22Rv1 (cell line): ENCODE measurements at regions not wholly inside any gene's neighbourhood (a gene's known extent, or its start where the extent isn't known, plus 50 kb on each side); places are given as distances from the start of the nearest gene placed in this dataset.
A peak's percentile ranks its signal among the peaks of the same experiment; 100 is the strongest.

Experiments
- H3K27ac ChIP-seq: fragments of 450-650 bp; 2 replicates; pipeline ENCODE4 v1.5.1; 2017
- ZFX ChIP-seq: fragments of 450-650 bp; IDR thresholded peaks from 2 replicates; pipeline ENCODE4 v1.6.1; 2017; ENCODE audit warnings: antibody characterized with exemption, borderline replicate concordance
- TF ChIP-seq, protein P1 (sequence below): fragments of 450-650 bp; IDR thresholded peaks from 2 replicates; pipeline ENCODE4 v1.5.1; 2017; ENCODE audit warnings: mild to moderate bottlenecking

DNA sequence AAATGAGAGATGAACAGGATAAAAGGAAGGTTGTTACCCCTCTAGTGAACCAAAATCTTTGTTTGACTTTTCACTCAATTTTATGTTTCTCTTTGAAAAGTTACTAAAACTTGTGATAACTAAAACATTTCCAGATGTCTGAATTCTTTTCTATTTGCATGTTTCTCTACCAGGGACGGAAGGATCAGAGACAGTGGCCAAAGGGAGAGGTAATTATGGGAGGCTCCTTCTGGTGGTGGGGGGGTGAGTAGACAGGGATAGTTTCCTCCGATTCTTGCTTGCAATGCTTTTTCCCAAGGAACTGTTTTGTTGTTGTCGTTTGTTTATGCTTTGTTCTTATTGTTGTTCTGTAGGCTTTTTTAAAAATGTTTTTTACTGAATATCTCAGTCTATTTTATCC is 374.8 kb downstream of the INHBA start:
- H3K27ac ChIP-seq: no peak overlapping the region
- TF ChIP-seq, protein P1, sequence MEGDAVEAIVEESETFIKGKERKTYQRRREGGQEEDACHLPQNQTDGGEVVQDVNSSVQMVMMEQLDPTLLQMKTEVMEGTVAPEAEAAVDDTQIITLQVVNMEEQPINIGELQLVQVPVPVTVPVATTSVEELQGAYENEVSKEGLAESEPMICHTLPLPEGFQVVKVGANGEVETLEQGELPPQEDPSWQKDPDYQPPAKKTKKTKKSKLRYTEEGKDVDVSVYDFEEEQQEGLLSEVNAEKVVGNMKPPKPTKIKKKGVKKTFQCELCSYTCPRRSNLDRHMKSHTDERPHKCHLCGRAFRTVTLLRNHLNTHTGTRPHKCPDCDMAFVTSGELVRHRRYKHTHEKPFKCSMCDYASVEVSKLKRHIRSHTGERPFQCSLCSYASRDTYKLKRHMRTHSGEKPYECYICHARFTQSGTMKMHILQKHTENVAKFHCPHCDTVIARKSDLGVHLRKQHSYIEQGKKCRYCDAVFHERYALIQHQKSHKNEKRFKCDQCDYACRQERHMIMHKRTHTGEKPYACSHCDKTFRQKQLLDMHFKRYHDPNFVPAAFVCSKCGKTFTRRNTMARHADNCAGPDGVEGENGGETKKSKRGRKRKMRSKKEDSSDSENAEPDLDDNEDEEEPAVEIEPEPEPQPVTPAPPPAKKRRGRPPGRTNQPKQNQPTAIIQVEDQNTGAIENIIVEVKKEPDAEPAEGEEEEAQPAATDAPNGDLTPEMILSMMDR: no peak
- TF ChIP-seq ZFX: no peak

DNA sequence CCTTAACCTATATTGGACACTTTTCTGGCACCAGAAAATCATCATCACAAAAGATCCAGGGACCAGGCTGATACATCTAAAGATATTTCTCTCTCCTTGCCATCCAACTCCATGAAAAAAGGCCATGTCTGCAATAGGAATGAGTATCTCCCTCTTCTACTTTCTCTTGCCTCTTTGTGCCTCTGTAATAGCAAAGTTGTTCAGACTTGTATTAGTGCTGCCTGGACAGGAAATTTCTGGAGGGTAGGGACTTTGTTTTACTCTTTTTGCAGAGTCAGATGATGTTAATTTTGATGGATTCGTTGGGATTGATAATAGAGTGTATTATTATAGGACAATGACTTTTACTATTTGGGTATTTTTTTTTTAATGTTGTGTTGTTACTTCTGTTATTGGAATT is 376.3 kb downstream of the INHBA start:
- TF ChIP-seq ZFX: no peak
- TF ChIP-seq, protein P1: no peak
- H3K27ac ChIP-seq: no peak overlapping the region

DNA sequence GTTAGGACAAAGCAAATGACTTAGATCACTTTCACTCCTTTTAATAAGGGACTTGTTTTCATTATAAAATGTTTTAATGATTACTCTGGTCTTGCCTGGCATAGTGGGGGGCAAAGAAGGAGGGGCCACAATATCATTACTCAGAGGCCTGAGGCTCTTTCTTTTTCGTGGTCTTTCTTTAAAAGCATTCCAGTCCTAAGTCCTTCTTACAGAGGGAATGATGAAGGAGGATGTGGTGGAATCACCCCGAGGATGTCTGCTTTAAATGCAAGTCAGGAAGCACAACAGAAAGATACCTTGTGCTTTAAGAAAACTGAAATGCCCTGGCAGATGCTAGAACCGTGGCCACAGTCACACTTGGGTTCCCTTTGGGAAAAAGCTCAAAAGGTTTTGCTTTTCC is 379.1 kb downstream of the INHBA start:
- TF ChIP-seq ZFX: no peak
- TF ChIP-seq, protein P1: no peak
- no peak overlapping the region for H3K27ac ChIP-seq

DNA sequence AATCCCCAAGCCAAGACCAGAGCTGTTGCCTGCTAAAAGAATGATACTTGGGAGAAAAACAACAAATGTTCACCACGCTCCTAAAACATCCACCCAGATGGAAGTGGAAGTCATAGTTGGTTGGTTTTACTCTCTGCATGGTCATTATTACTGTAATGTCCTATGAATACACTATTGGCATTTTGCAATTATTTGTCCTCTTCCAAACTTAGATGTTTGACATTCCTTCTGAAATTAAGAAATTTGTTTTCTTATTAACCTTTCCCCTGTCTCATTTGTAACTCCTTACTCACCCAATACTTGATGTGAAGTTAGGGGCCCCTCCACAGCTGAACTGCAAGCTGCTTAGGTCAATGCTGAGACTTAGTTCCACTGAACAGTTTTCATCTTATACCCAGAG is 383.3 kb downstream of the INHBA start:
- no peak for TF ChIP-seq ZFX
- TF ChIP-seq, protein P1: no peak
- no peak overlapping the region for H3K27ac ChIP-seq

DNA sequence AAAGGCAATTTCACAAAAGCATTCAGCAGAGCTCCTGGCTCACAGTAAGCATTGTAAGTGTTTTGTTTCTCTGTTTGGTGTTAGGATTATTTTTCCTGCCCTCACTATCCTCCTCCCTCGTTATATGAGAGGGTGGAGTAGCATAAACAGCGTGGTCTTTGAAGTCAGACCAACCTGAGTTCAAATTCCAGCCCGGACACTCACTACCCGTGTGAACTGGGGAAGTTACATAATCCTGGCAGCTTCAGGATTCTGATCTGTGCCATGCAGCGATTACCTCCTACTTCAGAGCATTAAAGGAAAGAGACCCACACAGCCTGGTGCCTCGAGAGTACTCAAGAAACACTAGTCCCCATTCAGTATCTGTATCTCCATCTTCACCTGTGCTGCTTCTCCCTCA is 386.5 kb downstream of the INHBA start:
- H3K27ac ChIP-seq: no peak overlapping the region
- TF ChIP-seq, protein P1: no peak

DNA sequence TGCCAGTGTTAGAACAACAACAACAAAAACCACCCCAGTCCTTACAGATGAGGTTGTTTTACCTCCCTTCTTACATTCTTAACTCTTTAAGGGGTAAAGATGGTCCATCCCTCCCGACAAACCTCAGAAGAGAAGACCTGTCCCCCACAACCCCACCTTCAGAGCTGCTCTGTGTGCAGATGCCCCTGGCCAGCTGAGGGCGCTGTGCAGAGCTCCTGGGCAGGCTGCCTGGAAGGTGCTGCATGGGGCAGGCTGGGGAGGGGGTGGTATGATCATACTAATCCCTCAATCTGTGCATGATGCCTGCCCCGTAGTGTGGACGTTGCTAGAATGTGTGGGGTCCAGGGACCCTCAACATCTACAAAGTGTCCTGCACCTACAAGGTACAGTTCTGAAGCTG is 387.1 kb downstream of the INHBA start:
- TF ChIP-seq ZFX: no peak
- TF ChIP-seq, protein P1: peak; percentile 73

DNA sequence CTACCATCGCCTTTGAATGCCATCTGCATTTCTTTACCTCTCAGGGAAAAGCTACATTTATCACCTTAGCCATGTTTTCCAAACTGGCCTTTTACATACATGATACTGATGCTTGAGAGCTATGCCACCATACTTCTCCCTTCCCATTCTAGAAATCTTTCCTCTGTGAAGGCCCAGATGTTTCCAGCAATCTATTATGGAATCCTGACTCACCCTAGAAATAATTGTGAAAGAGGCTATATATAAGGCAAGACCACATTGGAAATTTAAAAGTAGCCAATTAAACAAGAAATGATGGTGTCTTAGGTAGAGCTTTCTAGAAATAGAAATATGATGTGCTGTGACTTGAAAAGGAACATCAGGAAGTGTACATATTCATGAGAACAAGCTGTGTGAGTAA is 389.7 kb downstream of the INHBA start:
- TF ChIP-seq, protein P1: no peak
- TF ChIP-seq ZFX: no peak
- H3K27ac ChIP-seq: no peak overlapping the region

More for the DNA sequence above, 387.1 kb downstream of the INHBA start:
- H3K27ac ChIP-seq: no peak overlapping the region
